GM19328 (cell line): ENCODE measurements at regions not wholly inside any gene's neighbourhood (a gene's known extent, or its start where the extent isn't known, plus 50 kb on each side); places are given as distances from the start of the nearest gene placed in this dataset.

Experiments
- ATAC-seq: cut with Tn5 transposase; IDR thresholded peaks from one replicate; pipeline ENCODE4 v1.9.1; 2021; ENCODE audit warnings: mild to moderate bottlenecking, moderate library complexity; ENCODE audit not compliant: unreplicated experiment

DNA sequence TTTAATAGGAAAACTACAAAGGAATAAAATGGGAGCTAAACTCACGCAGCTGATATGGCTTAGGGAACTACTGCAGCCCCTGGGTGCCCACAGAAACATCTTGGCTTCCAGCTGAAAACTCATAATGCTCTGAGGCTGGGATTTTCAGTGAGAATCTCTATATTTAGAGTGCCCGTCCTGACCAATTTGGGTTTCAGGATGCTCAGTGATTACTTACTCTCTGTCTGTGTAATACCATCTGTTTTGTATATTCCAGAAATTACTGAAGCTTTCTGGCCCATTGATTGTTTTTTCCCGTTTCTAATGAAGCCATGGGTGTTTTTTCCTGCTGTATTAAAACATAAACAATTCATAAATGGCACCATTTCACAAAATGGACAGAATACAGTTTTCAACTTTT, 50.6 kb upstream of the ZNF385D start:
- ATAC-seq = no peak

DNA sequence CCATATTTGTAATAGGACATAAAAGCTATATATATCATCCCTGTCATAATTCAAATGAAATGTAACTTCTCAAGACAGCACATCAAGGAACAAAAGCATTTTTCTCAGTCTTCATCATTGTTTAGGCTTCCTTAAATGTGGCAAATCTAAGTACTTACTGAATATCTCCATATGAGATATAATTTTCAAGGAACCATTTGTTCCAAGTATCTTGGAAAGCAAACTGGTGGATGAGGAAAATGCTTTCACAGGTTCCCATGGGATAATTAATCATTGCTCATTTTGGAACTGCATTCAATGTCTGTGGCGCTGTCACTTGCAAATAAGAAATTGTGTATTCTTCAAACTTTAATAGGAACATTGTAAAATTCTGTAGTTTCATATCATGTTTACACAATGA, 52.6 kb upstream of the ZNF385D start:
- no peak for ATAC-seq

DNA sequence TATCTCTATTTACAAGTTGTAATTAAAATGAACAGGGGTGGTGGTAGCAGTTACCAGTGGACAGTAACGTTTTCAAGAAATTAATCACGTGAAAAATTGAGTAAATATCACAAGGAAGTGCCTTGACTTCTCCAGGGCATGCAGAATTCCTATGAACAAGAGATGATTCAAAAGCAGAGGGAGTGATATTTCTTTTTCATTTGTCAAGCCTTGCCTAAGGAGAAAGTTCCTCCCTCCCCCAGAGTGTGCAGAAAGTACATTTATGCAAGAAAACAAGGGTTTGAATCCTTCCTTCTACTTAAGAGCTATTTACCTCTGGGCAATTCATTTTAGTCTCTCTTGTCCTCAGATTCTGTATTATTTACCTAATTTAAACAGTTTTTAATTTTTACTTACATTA, 53.3 kb upstream of the ZNF385D start:
- ATAC-seq = no peak

DNA sequence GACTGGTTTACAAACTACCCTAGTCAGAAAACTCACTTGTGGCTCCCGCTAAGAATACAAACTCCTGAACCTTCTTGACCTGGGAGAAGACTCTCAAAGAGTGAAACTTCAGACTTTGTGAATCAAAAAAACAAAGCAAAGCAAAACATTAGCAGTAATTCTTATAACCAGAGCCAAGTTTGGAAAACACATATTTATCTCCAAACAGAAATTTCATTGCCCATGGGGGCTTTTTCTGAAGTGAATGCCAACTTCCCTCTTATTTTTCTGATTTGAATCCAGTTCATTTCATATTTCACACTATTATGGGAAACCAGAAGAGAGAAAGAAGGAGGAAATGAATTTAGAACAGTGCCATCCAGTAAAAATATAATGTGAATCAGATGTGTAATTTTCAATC, 55.7 kb upstream of the ZNF385D start:
- ATAC-seq = no peak

DNA sequence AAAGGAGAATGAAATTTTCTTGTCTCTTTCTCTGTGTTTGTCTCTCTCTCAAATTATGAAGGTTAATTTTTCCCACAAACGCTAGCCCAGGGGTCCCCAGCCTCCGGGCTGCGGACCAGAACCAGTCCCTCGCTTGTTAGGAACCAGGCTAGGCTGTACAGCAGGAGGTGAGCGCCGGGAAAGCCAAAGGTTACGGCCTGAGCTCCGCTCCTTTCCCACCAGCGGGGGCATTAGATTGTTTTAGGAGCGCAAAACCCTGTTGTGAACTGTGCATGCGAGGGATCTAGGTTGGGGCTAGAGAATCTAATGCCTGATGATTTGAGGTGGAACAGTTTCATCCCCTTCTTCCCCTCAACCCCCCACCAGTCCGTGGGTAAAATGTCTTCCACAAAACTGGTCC, 74.7 kb upstream of the ZNF385D start:
- no peak for ATAC-seq

DNA sequence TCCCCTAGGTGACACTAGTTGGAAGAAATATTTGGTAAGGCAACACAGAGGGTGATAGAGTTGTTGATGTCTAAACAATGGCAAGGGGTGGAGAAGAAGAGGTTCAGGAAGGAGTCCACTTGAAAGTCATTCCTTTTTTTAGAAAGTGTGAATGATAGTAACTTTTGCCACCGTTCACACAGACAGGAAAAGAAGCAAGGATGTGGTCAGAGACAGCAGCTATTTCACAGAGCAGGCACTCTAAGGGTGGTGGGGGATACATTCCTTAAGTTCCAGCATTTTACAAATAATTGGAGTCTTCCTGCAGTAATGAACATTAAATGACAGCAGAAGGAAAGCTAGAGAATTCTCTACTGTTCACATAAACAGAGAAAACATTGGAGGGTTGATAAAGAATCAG, 75.4 kb upstream of the ZNF385D start:
- no peak for ATAC-seq

DNA sequence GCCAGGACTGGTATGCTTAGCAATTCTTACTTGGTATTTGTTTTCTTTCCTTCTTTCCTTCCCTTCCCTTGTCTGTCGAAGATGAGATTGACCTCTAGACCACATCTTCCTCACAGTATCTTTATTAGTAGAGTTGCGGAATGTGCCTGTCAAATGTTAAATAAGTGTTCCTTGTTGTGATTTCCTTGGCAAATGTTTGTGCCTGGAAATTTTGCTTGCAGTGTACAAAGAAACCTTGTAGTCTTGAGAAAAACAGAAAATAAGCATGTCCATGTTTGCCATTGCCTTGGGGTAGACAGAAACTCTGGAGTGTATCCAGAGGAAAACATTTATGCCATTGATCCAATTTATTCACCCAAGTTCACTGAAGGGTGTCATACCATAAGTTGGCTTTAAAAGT, 79.5 kb upstream of the ZNF385D start:
- no peak for ATAC-seq

DNA sequence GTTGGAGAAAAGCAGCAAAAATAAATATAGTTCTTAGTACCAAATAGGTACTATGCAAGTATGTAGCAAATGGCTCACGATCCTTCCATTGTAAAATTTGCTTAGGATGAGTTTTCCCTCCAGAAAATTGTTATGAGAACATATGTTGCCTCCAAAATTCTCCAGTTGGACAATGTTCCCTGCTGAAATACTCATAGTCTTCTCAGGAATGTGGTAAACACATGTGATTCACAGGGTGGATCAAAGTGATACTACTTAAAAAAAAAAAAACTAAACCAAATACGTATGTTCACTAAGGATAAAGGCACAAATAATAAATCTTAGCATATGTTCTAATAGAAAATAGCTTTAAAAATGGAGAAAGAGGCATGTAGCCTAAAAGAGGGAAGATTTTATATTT, 84.3 kb upstream of the ZNF385D start:
- no peak for ATAC-seq

DNA sequence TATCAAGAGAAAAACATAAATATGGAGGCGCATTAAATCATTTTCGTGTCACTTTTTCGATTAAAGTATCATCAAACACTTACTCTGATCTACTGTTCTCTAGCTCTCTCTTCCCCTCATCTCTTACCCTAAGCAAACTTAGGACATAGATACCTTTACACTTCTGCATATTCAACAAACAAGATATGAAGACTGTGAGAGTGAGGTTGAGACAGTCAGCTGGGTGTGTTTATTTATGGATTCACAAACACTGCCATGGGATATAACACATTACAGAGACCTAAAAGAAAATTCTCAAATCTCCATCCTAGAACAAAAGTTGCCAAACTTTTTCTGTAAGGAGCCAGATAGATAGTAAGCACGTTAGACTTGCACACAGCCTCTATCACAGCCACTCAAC, 85.2 kb upstream of the ZNF385D start:
- ATAC-seq = no peak

DNA sequence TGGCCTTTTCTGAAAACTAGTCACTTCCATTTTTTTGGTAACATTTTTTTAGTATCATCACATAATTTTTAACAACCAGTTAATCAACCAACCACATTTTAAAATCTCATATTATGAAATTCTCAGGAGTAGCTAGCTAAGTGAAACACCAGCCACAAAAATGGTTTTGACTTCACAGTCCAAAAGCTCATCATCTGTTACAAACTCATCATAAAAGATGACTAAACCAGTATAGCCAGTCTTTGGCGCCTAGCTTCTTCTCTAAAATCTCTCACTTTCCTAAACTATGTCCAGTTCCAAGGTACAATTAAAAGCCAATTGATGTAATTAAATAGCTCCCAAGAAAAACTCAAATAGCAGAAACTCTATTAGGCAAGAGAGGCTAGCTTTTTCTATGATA, 88.2 kb upstream of the ZNF385D start:
- no peak for ATAC-seq

DNA sequence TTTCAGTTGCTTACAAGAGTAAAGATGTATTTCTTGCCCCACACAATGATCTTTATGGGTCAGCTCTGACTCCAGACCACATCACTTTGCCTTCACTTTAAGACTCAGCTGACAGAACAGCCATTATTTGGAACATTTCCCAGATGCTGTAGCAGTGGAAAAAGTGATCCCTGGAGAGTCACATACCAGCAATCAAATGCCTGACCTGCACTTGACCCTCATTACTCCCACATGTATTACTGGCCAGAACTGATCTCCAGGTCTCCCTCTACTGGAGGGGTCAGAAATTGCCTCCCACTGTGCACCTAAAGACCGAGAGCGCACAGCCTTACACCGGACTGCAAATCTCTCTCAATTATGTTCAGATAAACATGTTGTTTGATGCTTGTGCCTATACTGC, 88.6 kb upstream of the ZNF385D start:
- no peak for ATAC-seq

DNA sequence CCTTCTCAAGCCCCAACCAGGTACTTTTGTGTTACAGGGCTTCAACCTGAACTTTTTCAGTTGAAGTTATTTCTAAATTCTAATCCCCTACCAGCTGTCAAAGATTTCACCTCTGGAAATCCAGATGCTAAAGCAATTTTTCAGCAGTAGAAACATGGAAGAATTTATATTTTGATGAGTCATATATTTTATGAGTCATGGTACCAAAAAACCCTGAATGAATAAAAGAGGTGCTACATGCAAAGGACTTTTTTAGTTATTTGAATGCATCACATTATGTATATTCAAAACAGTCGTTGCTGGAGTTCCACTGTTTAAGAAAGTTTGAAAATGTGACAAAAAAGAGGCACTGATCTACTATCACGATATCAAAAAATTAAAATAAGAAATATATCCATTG, 96.0 kb upstream of the ZNF385D start:
- no peak for ATAC-seq

DNA sequence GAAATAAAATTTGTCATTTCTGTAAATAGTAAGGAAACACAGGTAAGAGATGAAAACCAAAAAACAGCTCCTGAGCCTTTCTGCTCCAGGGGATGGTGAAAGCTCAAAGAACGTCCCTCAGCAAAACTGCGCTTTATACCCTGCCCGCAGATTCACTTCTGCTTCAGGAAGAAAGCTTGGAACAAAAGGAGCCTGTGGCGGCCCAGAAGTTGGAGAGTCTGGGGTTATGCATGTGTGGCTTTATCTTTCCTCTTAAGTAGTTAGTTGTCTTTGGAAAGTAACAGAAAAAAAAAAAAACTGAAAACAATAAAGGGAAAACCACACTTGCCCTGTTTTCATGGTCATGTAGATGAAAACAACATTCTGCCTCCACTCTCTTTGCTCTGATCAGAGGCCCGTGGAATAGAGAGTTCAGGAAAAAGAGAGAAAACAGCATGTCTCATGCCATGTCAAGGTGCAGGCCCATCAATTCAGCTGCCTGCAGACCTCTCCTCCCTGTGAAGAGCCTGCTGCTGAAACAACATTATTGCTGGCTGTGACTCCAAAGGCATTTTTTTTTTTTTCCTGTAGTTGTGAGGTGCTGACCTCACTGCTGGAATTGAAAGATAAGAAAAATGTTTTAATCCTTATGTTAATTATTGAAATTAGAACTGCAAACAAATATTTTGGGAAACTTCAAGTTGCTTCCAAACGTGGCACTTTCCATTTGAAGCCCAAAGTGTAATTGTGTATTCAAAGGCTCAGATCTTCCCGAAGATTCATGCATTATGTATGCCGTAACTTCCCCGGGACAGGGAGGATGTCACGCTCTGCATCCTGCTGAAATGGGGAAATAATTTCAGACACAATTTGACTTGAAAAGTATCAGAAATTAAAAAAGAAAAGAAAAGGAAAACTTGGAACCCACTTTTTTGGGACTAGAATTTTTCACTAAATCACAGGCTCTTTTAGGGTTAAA, 108.4 kb upstream of the ZNF385D start:
- no peak for ATAC-seq

DNA sequence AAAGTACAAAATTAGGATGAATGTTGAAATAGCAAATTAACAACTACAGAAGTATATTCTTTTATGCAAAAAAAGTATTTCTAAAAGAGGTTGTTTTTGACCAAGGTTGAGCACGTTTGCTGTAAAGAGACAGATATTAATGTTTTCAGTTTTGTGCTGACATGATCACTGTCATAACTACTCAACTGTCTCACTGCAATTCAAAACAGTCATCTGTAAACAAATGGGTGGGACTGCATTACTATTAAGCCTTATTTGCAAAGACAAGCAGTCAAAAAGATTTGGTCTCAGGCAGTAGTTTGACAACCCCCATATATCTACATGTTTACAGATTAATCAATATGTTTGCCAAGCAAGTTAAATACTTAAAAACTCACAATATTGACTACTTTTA, 109.1 kb upstream of the ZNF385D start:
- ATAC-seq = no peak

DNA sequence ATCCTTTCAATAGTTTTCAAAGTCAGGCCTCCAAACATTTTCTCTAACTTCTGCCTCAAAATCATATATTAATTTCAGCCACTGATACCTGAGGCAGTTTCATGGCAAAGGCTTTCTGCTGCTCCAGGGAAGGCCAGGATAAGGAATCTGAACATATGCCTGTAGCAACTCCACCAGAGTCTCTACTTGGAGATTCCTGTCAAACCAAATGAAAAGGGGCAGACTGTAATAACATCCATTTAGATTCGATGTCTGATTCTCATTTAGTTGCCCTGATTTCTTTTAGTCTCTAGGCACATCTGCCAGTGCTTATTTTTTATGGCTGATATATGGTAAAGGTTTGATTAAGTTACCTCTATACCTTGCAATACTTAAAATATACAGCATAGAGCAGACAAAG, 109.6 kb upstream of the ZNF385D start:
- no peak for ATAC-seq

DNA sequence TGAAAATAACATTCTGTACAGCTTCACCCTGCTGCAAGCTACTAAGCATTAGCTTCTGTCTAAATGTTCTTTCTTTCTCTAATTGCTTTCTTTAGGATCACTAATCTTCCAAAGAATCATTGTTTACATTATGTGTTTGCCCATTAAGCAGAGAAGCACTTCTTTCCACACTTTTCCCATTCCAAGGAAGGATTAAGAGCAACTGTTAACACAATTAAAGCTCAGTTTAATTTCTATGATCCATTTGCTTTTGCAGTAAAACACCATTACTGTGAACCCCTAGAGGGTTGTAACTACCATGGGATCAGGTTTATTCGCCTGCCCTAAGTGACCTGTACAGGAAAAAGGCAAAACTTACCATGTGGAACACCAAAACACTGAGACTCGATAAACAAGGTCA, 125.8 kb upstream of the ZNF385D start:
- ATAC-seq = no peak

DNA sequence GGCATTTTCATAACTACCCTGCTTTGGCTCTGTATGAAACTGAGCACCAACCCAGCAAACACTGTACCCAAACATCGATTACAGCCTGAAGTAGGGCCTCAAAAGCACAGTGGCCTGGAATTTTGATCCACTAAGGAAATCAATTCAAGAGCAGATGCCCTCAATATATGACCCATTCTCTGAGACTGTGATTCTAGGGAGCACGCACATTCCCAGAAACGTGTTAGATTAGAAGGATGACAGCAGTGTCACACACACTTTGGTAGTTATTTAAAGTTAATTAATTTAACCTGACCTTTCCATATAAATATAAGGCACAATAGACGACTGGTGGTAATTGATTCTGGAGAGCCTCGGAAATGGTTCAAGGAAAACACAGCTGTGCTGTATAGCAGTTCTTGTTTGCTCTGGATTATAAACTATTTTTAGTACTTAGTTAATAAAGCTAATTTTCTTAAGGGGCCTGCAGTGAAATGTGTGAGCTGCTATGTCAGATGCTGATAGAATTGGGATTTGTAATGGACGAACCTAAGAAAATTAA, 126.3 kb upstream of the ZNF385D start:
- ATAC-seq = no peak

DNA sequence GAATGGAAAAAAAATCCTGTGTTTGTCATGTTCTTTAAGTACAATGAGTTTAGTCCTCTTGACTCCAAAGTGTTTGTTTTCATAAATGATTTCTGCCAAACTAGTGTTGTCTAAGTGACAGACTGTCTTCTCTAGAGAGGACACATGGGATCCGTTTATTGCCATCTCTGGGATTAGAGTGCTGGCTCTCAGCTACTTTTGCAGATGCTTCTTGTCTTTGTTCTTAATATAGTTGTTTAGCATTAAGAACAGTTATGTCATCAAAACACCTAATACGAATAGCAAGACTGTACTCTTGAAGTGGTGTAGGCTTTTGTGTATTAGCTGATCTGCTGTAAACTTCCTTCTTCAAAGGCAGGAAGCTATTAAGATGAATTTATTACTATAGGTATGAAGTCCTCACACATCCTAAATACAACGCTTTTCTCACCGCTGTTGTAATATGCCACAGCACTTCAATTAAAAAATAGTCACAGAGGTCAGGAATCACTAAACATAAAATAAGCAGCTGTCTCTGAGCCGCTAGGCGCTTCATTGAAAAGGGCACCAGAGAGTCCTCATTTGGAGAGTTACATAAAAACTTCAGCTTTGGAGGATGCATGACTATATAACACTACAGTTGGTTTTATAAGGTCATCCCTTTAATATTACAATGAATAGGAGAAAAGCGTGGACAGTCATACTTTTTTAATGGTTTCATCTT, 128.3 kb upstream of the ZNF385D start:
- ATAC-seq = no peak

DNA sequence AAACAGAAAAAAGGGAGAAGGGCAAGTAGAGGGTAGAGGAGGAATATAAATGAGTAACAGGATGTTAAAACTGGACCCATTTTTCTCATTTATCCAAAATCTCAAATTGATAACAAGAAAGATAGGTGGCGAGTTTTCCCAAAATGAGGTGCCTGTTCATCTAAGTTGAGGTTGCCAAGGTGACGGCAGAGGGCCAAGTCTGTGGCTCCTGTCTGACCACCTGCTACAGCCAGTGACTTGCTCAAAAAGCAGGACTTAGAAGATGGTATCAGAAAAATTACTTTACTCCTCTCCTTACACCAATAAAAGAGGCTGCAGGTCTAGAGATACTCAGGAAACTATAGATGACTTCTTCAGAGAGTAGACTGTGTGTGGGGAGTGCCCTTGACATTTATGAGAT, 137.6 kb upstream of the ZNF385D start:
- no peak for ATAC-seq

DNA sequence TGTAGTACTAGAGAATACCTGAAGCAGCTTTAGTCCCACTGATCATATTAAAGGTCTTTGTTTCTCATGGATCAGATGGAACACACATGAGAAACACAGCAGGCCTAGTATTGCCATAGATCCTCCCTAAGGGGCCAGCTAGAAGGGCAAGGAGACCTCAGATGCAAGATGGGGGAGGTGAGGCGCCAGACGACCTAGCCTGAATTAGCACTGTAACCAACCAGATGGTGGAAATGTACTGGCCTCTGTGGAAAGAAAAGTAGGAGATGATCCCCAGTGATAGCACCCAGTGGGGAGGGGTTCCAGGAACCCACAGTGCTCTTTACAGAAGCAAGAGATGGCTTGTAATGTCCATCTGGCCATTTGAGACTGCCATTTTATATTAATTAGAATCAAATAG, 138.2 kb upstream of the ZNF385D start:
- no peak for ATAC-seq

DNA sequence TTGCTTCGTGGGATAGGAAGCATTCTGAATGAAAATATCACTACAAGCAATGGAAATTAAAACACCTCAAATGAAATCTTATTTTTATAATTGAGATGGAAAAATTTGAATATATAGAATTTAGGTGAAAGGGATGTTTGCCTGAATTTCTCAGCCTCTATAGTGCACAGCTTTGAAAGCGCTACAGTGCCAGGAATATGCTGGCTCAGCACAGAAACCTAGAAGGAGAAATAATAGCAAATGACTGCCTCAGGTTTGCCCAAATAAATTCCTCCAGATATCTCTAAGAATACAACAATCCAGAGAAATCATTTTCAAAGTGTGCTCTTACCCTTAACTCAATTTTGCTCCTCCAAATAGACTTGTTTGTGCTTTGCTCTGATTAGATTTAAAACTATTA, 141.1 kb upstream of the ZNF385D start:
- no peak for ATAC-seq

DNA sequence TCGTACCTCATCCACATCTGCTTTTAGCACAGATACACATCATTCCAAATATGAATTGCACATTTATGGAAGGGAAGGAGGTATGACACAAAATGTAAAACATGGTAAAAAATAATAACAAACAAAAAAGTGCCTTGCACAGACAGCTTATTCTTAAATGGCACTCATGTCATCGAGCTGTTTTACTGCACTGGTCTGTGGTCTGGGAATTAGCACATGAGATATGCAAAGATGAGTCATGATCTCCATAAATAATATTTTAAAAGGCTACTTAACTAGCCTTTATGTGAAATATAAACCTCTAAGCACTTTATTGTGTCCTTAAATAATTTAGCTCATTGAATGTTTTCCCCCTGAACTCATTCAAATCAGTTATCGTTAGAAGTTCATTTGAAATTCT, 142.2 kb upstream of the ZNF385D start:
- ATAC-seq = no peak
